HG02798 (cell line): ENCODE measurements at regions not wholly inside any gene's neighbourhood (a gene's known extent, or its start where the extent isn't known, plus 50 kb on each side); places are given as distances from the start of the nearest gene placed in this dataset.

Source experiments
- ATAC-seq: cut with Tn5 transposase; IDR thresholded peaks from one replicate; pipeline ENCODE4 v1.9.1; 2021; ENCODE audit warnings: mild to moderate bottlenecking; ENCODE audit not compliant: unreplicated experiment, poor library complexity

DNA sequence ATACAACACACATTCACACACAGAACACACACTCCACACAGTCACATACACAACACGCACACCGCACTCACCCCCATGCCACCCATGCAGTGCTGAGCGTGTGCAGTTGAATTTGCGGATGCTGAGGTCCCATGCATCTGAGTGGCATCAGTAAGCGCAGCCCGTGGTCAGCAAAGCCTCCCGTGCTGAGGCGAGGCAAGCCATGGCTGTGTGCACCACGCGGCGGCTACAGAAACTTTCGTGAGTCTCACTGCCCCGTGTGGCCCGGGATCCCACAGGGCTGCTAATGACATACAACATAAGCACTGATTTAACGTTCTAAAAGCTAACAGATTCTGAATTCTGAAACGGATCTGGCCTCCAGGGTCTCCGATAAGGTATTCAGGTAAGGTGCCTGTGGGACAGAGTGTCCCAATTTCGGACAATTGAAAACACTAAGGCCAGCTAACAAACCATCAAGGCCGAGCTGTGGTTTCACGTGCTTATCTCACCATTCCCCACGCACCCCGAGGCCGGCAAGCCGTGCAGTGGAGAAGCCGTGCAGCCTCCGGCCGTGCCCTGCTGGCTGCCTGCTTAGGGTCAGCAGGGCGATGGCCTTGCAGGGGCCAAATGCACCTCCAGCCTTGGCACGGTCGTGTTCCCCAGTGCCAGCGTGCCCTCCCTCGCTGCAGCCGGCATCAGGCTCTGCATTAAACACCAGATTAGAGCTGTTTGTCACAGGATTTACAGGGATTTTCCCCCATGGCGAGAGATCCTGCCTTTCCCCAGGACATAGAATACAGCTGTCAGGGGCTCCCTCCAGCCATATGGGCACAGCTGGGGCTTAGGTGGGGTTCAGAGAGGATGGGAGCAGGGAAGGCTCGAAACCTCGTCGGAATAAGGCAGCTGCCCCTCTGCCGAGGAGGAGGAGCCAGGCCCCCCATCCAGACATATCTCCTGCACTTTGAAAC is 191.7 kb downstream of the C16orf95 start:
- ATAC-seq, result no peak

DNA sequence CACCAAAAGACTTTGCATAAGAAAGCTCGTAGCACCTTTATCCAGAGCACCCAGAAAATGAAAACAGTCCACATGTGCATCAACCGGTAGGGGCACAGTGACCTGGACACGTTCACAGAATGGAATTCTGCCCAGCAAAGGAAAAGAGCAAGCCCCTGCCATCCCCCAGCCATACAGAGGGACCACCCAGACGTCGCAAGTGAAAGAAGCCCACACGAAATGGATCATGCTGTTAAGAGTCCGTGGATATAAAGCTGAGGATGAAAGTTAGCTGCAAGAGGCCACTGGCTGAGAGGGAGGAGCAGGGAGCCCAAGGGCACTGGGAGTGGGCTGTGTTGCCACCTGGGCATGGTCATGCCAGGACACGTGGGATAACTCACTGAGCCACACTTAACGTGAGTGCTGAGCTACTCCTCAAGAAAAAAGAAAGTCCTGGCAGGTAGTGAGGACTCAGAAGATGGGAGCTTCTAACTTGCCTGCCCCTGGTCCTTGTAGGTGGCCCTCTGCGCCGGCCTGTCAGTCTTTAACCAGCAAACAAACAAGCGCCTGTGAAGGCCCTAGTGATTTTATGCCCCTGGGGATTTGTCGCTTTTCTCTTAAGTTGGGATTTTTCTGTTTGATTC is 190.7 kb downstream of the C16orf95 start:
- ATAC-seq, result no peak

DNA sequence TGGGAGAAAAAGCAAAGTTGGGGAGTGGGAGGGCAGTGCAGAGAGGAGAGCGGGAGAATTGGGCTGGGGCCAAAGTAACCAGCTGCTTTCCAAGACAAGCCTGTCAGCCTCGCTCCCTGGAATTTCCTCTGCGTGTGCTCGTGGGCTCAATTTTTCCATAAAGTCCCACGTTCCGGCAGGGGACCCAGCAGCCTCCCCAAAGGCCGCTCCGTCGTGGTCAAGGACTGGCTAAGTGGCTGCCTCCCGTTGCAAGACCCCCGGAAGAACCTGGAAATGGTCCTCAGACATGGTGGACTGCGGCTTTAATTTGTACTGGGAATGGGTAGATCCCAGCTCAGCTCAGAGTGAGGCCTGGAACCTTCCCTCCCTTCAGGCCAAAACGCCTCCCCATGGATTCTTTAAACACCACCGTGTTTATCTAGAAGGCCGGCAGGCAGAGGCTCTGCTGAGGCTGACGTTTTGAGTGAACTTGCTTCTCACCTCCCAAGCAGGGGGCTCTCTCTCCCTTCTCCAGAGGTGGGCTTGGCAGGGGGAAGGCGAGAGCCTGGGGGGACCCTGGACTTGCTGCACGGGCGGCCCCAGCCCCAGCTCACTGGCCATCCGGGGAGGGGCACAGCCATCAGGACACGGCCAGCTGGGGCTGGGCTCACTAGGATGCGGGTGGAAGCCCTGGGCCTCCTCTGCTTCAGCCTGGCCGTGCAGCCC is 190.0 kb downstream of the C16orf95 start:
- ATAC-seq, result no peak

DNA sequence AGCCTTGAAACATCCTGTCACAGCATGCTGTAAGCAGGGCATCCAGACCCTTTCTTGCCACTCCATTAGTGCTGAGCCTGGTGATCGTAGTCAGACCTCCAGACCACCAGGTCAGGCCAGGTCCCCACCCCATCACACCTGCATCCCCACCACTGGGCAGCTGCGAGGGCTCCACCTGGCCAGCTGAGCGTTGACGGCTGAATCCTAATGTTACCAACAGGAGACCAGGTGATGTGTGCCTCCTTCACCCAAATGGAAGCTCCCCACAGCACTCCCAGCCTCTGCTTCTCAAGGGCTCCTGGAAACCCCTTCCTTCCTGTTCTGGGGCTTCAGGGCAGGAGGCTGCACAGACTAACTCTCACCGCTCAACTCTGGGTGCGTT is 189.4 kb downstream of the C16orf95 start:
- ATAC-seq, result no peak

DNA sequence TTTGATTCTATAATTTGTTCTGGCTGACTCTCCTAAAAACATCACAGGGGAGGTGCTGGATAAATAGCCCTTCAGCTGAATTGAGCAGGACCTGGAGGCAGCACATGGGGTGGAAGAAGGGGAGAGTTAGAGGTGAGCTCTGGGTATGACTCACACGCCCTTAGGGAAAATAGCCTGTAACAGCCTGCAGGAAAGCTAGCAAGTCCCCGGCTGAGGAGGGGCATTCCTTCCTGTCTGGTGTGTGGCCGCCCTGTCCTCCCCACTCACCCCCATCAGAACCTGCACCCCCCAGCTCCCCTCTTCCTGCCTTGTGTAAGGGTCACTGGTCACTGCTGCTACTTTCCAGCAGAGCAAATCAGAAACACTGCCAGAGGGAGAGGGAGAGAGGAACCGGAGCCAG is 187.4 kb downstream of the C16orf95 start:
- no peak for ATAC-seq

DNA sequence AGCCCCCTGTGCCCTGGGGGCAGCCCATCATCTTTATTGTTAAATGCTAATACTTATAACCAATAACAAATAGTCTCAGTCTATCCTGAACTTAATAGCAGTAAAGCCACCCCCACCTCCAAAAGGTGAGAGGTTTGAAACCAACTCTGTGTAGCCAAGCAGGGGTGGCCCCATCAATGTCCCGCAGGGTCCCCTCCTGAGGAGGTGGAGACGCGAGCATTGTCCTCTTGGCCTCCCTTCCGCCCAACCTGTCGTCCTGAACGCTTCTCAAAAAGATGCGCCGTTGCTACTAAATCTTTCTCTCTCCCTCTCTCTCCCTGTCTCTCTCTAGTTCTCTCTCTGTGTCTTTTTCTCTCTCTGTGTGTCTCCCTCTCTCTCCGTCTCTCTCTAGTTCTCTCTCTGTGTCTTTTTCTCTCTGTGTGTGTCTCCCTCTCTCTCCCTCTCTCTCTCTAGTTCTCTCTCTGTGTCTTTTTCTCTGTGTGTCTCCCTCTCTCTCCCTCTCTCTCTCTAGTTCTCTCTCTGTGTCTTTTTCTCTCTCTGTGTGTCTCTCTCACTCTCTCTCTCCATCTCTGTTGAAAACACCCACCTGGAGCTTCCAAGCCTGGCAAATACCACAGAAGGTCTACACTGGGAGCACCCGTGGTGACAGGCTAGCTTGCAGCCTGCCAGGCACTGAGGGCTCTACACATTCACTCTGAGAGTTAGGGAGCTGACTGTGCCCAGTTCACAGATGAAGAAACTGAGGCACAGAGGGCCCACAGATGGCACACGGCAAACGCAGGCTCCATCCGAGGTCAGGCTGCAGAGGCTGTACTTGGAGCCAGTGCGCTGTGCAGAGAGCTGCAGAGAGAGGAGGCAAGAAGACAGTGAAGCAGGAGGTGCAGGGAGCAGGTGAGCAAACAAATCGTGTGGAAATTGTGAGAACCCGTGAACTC is 185.9 kb downstream of the C16orf95 start:
- ATAC-seq, result no peak

DNA sequence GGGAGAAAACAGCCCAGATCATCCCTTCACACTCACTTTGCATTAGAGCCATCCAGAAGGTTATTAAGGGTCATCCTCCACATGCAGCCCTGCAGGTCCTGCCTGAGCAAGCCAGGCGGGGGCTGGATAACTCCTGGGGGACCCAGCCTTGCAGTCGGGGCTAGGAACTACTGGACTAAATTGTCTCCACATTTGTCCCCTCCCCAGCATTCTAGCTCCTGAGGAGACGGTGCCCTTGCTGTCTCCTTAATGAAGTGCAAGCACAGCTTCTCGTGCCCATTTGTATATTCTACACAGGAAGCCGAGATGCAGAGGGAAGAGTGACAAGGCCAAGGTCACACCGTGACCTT is 185.2 kb downstream of the C16orf95 start:
- ATAC-seq, result no peak

DNA sequence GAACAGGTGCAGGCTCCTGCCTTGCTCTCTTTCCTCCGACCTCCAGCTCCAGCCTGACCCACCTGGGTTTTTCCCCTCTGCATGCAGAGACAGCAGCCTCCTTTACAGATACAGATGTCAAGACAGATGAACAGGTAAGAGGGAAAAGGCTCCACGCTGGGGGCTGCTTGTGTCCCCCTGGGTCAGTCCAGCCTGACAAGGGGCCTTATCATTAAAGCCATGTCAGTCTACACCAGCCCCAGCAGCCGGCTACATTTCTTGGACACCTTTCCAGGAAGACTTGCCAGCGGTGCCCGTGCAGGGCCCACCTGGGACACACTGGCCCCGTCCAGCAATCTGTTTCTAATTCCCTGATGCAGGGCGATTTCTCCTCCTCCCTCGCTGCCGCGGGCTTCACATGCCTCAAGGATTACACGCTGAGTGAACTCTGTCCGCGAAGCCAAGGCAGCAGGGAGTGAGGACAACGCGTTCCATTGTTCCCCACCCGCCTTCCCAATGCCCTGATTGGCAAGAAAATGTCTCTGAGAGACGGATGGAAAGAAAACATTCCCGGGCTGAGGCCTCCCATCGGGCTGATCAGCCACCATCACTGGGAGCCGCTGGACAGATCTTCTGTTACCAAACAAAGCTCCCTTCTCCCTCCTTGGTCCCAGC is 184.7 kb downstream of the C16orf95 start:
- ATAC-seq, result no peak

DNA sequence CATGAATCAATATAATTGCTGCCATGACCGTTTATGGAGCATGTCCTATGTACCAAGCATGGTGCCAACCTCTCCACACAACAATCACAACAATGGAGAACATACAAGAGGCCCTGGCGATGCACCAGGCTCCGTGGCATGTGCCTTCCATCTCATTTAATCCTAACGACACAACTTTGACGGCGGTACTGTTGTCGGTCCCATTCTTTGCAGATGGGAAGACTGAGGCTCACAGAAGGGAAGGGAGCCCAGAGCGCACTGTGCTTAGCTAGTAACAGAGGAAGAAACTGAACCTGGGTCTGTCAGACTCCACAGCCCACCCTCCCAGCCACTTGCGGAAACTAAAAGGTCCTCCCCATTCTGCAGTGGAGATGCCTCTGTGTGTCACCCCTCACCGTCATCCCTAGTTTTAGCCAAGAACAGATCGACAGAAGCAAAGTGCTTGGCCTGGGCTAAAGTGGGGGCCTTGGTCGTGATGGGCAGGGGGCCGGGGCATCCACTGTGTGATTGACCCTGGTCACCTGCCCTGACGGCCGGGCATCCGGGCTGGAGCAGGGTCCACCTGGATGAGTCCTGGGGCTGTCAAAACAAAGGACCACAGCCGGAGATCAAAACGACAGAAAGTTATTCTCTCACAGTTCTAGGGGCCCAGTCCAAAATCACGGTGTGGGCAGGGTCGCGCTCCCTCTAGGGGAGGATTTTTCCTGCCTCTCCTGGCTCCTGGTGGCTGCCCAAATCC is 183.9 kb downstream of the C16orf95 start:
- ATAC-seq, result no peak

DNA sequence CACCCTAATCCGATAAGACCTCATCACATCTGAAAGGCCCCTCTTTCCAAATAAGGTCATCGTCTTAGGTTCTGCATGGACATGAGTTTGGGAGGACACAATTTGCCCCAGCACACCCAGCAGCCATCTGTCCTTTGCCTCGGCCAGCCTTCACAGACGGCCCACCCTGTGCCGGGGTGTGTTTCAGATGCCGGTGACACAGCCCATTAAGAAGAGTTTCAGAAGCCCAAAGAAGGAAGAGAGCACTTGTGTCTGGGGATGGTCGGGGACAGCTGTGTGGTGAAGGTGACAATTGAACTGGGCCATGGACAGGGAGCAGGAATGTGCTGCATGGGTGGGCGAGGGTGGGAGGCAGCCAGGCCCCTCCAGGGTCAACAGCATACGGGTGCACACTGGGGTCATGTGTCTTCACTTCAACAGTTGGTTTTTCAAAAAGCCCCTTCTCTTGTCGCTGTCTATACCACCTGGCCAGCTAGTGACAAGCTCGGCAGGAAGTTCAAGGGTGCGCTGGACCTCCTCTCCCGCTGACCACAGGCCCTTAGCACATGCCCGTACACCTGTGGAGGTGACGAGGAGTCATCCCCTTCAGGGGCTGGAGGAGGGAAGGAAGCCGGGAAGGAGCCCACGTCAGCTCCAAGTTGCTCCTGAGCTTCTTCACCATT is 183.1 kb downstream of the C16orf95 start:
- ATAC-seq, result no peak

DNA sequence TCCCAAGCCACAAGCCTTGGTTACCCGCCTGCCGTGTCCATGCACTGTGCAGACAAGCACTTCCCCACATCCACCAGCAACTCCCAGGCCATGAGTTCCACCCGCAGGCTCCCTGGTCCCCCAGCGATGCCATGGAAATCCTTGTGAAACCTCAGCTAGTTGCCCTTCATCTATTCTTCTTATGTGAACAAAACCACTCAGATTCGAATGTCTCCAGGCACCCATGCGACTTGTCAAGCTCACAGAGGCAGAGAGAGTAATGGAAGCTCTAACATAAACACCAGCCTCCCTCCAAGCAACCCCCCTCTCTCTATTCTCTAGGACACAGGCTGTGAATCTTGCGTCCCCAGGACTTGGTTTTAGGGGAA is 182.6 kb downstream of the C16orf95 start:
- no peak for ATAC-seq

DNA sequence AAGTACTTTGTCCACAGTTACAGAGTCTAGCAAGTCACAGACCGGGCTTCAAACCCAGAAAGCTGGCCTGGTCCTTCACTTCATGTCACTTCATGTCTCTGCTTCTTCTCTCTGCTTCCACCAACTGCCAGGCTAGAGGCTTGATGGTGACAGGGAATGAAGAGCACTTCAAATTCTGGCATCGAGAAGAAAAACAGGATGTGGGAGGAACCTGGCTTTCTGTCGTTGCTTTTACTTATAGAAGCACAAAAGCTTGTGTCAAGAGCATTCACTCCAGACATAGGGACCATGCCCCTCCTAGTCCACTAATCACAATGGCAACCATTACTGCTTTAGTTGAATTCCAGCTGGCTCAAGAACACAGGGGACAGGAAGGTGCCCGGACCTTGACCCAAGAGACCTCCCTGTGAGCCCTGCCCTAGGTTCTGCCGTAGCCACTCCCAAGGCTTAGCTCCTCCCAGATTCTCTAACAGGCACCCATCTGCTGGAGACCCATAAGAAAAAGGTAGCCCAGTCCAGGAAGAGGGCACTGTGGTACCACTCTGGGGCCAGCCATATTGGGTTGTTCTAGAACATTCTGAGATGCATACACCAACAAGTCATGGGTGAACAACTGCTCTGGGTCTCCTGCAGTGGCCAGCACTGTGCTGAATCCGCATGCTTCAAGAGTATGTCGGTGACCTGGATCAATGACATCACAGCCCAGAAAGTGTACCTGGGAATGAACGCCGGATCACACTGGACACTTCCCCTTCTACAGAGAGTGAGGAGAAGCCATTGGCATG is 181.8 kb downstream of the C16orf95 start:
- no peak for ATAC-seq

DNA sequence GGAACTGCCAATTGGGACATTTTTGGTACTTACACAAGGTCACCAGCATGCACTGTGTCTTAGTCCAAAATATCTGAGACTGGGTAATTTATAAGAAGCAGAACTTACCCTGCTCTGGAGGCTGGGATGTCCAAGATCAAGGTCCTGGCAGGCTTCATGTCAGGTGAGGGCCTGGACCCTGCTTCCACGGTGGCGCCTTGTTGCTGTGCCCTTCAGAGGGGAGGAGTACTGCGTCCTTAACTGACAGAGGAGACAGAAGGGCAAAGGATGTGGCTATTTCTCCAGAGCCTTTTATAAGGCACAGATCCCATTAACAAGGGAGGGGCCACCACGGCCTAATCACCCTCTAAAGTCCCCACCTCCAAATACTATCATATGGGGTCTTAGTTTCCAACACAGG is 178.9 kb downstream of the C16orf95 start:
- no peak for ATAC-seq

DNA sequence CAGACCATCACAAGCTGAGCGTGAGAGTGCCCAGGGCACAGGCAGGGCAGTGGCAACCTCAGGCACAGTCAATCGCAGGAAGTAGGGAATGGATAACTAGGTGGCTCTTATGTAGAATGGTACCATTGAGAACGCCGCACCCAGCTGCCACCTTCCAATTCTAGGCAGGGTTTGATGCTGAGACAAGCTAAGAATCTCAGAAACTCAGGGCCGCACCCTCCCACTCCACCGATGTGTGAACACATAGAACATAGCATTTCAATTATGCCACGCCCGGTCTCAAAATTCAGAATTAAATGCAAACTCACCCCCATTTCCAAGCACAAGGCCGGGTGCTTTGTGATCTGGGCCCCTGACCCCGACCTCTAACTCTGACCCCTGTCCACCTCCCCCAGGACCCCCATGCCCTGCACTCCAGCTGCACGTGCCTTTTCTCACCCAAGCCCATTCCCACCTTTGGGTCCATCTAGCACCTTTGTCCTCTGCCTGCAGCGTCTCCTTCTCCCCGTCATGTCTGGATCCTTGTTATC is 178.4 kb downstream of the C16orf95 start:
- ATAC-seq, result no peak

DNA sequence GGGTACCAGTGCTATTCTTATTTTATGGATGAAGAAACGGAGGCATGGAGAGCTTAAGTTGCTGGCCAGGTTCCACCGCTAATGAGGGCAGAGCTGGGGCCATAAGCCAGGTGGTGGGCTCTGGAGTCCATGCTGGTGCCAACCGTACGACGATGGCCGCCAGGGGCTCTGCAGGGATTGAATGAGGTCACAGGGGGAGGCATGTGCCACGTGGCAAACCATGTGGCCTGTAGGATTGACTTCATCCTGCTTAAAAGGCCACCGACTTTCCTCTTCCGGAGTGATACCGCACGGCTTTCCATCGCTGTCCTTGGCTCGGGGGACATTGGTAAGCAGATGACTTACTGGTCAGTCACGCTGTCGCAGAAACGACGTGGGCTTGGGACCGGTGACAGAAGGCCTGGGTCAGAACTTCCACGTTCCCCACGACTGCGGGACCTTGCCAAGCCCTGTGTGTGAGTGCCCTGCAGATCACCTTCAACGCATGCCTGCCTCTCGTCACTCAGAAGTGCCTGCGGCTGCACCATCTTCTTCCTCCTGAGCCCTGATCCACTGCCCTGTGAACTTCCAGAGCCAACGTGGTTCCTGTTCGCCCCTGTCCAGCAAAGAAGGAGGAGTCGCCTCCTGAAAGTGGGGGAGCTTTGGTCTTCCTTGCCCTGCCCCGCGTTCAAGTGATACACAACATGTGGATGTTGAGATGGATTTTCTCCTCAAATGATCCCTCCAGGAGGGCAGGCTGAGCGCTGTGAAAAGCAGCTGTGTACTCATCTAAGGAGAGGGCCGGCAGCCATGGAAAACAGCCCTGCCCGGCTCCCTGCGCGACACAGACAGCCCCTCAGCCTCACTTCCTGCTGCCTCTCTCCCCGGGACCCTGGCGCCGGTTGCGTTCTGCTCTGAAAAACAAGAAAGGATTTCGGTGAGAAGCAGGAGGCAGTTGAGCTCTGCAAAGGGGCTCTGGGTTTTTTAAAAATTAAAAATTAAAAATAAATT is 176.7 kb downstream of the C16orf95 start:
- ATAC-seq, result no peak

DNA sequence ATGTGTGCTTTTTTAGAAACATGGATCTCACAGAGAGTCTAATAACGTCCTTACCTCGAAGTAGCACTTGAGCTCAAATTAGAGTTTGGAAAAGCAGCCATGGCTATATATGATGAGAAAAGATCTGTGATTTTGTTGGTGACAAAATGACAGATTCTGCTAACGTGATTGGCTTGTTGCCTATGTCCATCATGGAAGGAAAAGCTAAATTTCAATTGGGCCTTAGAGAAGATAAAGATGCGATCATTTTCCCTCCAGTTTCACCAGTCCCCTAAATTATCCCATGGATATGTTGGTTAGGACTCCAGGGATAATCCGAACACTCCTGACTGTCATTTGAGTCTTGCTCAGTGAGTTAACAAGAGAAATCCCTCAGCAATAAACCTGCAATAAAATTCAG is 175.8 kb downstream of the C16orf95 start:
- ATAC-seq, result no peak
